Lower leg skin (tissue), 3 donors: ENCODE measurements at regions not wholly inside any gene's neighbourhood (a gene's known extent, or its start where the extent isn't known, plus 50 kb on each side); places are given as distances from the start of the nearest gene placed in this dataset.

Experiments
- POLR2A ChIP-seq, 2 donors: fragments of 450-650 bp; IDR thresholded peaks; one replicate each; pipeline ENCODE4 v1.6.1; 2016 to 2017; ENCODE audit warnings: antibody characterized with exemption in 2 of 2, mild to moderate bottlenecking in 1 of 2, moderate library complexity in 1 of 2
- TF ChIP-seq, protein P1 (sequence below), 3 donors: fragments of 450-650 bp; IDR thresholded peaks; one replicate each; pipeline ENCODE4 v1.5.1; 2016; ENCODE audit warnings: antibody characterized with exemption in 3 of 3, mild to moderate bottlenecking in 3 of 3, moderate library complexity in 2 of 3

DNA sequence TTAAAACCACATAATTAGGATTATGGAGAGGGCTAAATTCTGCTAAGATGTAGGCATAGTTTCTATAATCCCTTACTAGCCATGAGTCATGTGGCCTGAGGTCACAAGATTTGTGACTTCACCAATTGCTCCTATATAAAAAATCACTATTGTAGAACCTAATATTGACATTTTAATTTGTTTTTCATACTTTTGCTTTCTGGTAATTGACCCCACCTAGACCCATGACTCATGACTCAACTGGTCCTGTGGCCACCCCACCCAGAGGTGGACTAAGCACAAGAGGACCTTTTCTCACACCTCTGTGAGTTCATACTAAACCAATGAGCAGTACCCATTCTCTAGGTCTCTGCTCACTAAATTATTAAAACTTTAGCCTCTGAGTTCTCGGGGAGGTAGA lies 1567.5 kb upstream of the LRRTM1 start:
- TF ChIP-seq, protein P1, sequence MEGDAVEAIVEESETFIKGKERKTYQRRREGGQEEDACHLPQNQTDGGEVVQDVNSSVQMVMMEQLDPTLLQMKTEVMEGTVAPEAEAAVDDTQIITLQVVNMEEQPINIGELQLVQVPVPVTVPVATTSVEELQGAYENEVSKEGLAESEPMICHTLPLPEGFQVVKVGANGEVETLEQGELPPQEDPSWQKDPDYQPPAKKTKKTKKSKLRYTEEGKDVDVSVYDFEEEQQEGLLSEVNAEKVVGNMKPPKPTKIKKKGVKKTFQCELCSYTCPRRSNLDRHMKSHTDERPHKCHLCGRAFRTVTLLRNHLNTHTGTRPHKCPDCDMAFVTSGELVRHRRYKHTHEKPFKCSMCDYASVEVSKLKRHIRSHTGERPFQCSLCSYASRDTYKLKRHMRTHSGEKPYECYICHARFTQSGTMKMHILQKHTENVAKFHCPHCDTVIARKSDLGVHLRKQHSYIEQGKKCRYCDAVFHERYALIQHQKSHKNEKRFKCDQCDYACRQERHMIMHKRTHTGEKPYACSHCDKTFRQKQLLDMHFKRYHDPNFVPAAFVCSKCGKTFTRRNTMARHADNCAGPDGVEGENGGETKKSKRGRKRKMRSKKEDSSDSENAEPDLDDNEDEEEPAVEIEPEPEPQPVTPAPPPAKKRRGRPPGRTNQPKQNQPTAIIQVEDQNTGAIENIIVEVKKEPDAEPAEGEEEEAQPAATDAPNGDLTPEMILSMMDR (IDR thresholded peaks at IDR 0.05) = no peak
- TF ChIP-seq POLR2A (IDR thresholded peaks at IDR 0.05) = no peak
